DOHH2 (cell line): ENCODE measurements at regions not wholly inside any gene's neighbourhood (a gene's known extent, or its start where the extent isn't known, plus 50 kb on each side); places are given as distances from the start of the nearest gene placed in this dataset.

ENCODE experiments used
- EZH2phosphoT487 ChIP-seq: fragments of 200-600 bp; sonication (generic); IDR thresholded peaks from 2 replicates; pipeline ENCODE4 v1.6.1; 2017; ENCODE audit warnings: borderline replicate concordance, mild to moderate bottlenecking, antibody characterized with exemption, low read length, moderate library complexity, mixed read lengths
- TF ChIP-seq, protein P1 (sequence below): fragments of 200-600 bp; sonication (generic); IDR thresholded peaks from one replicate; pipeline ENCODE4 v1.5.1; 2014; ENCODE audit warnings: antibody characterized with exemption, mild to moderate bottlenecking, low read depth, low read length; ENCODE audit not compliant: poor library complexity, severe bottlenecking

DNA sequence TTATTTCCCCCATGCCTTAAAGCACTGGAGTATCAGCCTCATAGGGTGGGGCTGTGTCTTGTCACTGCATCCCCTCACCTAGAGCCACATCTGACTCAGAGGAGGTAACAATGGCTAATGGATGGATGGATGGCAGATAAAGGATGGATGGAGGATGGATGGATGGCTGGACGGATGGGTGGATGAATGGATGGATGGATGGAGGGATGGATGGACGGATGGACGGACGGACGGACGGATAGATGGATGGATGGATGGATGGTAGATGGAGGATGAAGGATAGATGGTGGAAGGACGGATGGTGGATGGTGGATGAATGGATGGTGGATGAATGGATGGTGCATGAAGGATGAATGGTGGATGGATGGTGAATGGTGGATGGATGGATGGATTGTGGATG is 77.2 kb downstream of the PDGFA start:
- TF ChIP-seq, protein P1, sequence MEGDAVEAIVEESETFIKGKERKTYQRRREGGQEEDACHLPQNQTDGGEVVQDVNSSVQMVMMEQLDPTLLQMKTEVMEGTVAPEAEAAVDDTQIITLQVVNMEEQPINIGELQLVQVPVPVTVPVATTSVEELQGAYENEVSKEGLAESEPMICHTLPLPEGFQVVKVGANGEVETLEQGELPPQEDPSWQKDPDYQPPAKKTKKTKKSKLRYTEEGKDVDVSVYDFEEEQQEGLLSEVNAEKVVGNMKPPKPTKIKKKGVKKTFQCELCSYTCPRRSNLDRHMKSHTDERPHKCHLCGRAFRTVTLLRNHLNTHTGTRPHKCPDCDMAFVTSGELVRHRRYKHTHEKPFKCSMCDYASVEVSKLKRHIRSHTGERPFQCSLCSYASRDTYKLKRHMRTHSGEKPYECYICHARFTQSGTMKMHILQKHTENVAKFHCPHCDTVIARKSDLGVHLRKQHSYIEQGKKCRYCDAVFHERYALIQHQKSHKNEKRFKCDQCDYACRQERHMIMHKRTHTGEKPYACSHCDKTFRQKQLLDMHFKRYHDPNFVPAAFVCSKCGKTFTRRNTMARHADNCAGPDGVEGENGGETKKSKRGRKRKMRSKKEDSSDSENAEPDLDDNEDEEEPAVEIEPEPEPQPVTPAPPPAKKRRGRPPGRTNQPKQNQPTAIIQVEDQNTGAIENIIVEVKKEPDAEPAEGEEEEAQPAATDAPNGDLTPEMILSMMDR, result no peak
- TF ChIP-seq EZH2phosphoT487, result no peak
